ENCODE measurements at regions not wholly inside any gene's neighbourhood (a gene's known extent, or its start where the extent isn't known, plus 50 kb on each side); places are given as distances from the start of the nearest gene placed in this dataset.

DNA sequence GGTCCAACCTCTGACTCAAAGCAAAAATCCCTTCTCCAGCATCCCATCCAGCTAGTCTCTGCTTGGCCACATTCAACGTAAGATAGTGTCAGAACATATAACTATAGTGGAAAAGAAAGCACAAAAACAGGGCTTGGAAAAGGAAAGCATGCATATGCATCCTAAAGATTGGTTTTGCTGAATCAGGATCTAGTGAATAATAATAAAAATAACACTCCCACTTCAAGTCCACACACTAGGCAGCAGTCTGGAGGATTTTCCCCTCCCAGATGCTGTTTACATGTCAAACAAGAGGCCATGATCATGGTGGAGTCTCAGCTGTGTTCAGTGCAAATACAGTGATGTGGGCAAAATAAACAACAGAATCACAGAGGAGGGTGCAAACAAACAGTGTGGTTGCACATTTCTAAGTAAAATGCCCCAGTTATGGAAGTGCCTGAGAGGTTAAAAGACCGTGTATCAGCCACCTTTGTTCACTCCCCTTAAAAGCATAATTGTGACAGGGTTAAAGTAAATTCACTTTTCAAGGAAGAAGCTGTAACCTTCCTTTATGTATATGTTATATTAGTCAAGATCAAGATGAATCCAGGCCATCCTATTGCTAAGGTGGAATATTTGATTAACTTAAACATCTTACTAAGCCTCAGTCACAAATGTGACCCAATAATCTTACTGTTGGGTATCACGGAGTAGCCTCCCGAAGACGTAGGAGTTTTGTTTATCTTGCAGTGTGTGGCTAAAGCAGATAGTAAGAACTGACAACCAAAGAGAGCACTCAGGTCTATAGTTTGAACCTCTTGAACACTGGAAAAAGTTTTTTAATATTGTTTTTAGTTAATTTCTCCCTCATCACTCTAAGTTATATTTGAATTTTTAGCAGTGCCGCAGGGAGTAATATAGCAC lies 424.5 kb downstream of the SOX2 start:
- DNase-seq (ENCODE audit: low spot score), result no peak
- in situ Hi-C loops (cut with MboI; ENCODE audit: low sequenced_read_pairs, unreplicated experiment), result no loop called here
- TF ChIP-seq CTCF (IDR thresholded peaks at IDR 0.05; ENCODE audit: borderline replicate concordance, control extremely low read depth, extremely low read depth, insufficient read depth, missing control alignments), result no peak

GRCh38 chr3:182138393-182138792 lies 426.7 kb downstream of the SOX2 start:
- in situ Hi-C loops (cut with MboI; ENCODE audit: low sequenced_read_pairs, unreplicated experiment), result no loop called here
- TF ChIP-seq CTCF (IDR thresholded peaks at IDR 0.05; ENCODE audit: borderline replicate concordance, control extremely low read depth, extremely low read depth, insufficient read depth, missing control alignments), result no peak
- DNase-seq (ENCODE audit: low spot score), result no peak

- no peak for TF ChIP-seq CTCF (IDR thresholded peaks at IDR 0.05; ENCODE audit: borderline replicate concordance, control extremely low read depth, extremely low read depth, insufficient read depth, missing control alignments)
- in situ Hi-C loops (cut with MboI; ENCODE audit: low sequenced_read_pairs, unreplicated experiment), result no loop called here
- no peak for DNase-seq (ENCODE audit: low spot score)
Observed at GRCh38 chr3:182139627-182140357, 428.1 kb downstream of the SOX2 start.

GRCh38 chr3:182142928-182143327 lies 431.2 kb downstream of the SOX2 start:
- no peak for TF ChIP-seq CTCF (IDR thresholded peaks at IDR 0.05; ENCODE audit: borderline replicate concordance, control extremely low read depth, extremely low read depth, insufficient read depth, missing control alignments)
- no peak for DNase-seq (ENCODE audit: low spot score)
- in situ Hi-C loops (cut with MboI; ENCODE audit: low sequenced_read_pairs, unreplicated experiment), result no loop called here

DNA sequence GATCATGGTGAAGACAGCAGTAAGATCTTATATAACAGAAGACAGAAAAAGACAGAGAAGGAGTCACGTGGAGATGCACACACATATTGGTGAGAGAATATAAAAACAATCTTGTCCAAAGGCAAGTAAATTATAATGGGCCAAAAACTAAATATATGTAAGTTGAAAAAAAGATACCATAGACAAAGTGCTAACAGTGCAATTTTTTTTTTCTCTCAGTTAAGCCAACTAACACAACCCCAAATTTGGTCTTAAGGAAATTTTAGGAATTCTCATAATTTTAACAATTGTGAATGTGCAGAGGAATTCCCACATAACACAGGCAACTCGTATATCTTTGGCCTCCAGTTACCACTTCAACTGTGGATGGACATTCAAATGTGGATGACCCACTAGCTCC lies 432.2 kb downstream of the SOX2 start:
- in situ Hi-C loops (cut with MboI; ENCODE audit: low sequenced_read_pairs, unreplicated experiment), result no loop called here
- no peak for TF ChIP-seq CTCF (IDR thresholded peaks at IDR 0.05; ENCODE audit: borderline replicate concordance, control extremely low read depth, extremely low read depth, insufficient read depth, missing control alignments)
- DNase-seq (ENCODE audit: low spot score), result no peak

GRCh38 chr3:182148360-182148759 lies 436.6 kb downstream of the SOX2 start:
- DNase-seq (ENCODE audit: low spot score), result no peak
- no peak for TF ChIP-seq CTCF (IDR thresholded peaks at IDR 0.05; ENCODE audit: borderline replicate concordance, control extremely low read depth, extremely low read depth, insufficient read depth, missing control alignments)
- in situ Hi-C loops (cut with MboI; ENCODE audit: low sequenced_read_pairs, unreplicated experiment), result no loop called here
